ENCODE measurements at regions not wholly inside any gene's neighbourhood (a gene's known extent, or its start where the extent isn't known, plus 50 kb on each side); places are given as distances from the start of the nearest gene placed in this dataset.

- TF ChIP-seq CTCF (conservative IDR thresholded peaks at IDR 0.05 in 1 of 2, IDR thresholded peaks at IDR 0.05 in 1 of 2; ENCODE audit: low read depth in 1 of 2, low read length in 2 of 2) (no peak), EZH2 (IDR thresholded peaks at IDR 0.05; ENCODE audit: low read length, missing control alignments) (no peak)
Observed at GRCh38 chr6:134446218-134446848, 128.4 kb upstream of the SGK1 start.
